ENCODE measurements at regions not wholly inside any gene's neighbourhood (a gene's known extent, or its start where the extent isn't known, plus 50 kb on each side); places are given as distances from the start of the nearest gene placed in this dataset.

GRCh38 chr16:62089715-62090114, 53.5 kb upstream of the CDH8 start (continued):
- TF ChIP-seq ZBTB11 (CRISPR knock-in tag; IDR thresholded peaks at IDR 0.05) (no peak), NFIC (IDR thresholded peaks at IDR 0.05; ENCODE audit: low read depth, low read length) (no peak), SP1 (IDR thresholded peaks at IDR 0.05; ENCODE audit: low read depth, low read length) (no peak), IKZF1 (conservative IDR thresholded peaks at IDR 0.05) (no peak), MTA3 (IDR thresholded peaks at IDR 0.05; ENCODE audit: borderline replicate concordance, low read length) (no peak), BMI1 (IDR thresholded peaks at IDR 0.05; ENCODE audit: borderline replicate concordance) (no peak), E2F4 (IDR thresholded peaks at IDR 0.05; ENCODE audit: low read depth, low read length) (no peak)
- TF ChIP-seq, protein P1, sequence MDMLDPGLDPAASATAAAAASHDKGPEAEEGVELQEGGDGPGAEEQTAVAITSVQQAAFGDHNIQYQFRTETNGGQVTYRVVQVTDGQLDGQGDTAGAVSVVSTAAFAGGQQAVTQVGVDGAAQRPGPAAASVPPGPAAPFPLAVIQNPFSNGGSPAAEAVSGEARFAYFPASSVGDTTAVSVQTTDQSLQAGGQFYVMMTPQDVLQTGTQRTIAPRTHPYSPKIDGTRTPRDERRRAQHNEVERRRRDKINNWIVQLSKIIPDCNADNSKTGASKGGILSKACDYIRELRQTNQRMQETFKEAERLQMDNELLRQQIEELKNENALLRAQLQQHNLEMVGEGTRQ (IDR thresholded peaks at IDR 0.05; ENCODE audit: borderline replicate concordance, low read depth, low read length): no peak
- TF ChIP-seq, protein P2, sequence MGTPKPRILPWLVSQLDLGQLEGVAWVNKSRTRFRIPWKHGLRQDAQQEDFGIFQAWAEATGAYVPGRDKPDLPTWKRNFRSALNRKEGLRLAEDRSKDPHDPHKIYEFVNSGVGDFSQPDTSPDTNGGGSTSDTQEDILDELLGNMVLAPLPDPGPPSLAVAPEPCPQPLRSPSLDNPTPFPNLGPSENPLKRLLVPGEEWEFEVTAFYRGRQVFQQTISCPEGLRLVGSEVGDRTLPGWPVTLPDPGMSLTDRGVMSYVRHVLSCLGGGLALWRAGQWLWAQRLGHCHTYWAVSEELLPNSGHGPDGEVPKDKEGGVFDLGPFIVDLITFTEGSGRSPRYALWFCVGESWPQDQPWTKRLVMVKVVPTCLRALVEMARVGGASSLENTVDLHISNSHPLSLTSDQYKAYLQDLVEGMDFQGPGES (IDR thresholded peaks at IDR 0.05): no peak
